ENCODE measurements at regions not wholly inside any gene's neighbourhood (a gene's known extent, or its start where the extent isn't known, plus 50 kb on each side); places are given as distances from the start of the nearest gene placed in this dataset.
"Not testable (repeated sequence)": the region's sequence is repeated elsewhere in the genome, so short reads cannot be mapped to it uniquely, and the experiment has no call there.

- no peak for DNase-seq (ENCODE audit: low spot score)
Observed at GRCh38 chr3:177862962-177863491, 665.7 kb upstream of the TBL1XR1 start.

DNA sequence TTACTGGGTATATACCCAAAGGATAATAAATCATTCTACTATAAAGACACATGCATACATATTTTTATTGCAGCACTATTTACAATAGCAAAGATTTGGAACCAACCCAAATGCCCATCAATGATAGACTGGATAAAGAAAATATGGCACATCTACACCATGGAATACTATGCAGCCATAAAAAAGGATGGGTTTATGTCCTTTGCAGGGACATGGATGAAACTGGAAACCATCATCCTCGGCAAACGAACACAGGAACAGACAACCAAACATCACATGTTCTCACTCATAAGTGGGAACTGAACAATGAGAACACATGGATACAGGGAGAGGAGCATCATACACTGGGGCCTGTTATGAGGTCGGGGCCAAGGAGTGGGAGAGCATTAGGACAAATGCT is 665.0 kb upstream of the KCNMB2 start:
- not testable (repeated sequence) for DNase-seq (ENCODE audit: low spot score)

DNA sequence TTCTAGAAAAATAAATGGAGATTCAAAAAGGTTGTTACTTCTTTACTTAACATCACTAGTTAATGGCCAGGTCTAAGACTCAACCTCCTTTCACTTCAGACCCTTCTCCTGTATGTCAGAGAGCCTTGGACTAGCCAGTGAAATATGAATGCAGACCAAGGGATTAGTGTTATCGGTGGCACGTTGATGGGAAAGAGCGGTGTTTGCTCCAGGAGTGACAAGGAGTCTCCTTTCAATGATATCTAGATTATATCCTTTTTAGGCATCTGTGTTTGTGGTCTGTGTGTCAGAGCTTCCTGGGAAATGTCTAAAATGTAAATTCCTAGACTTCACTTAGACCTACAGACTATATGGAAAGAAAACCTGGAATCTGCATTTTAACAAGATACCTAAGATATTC is 658.0 kb upstream of the KCNMB2 start:
- no peak for DNase-seq (ENCODE audit: low spot score)

GRCh38 chr3:177878957-177879356 is 657.3 kb upstream of the KCNMB2 start:
- DNase-seq (ENCODE audit: low spot score): no peak

GRCh38 chr3:177881351-177881750 is 654.9 kb upstream of the KCNMB2 start:
- no peak for DNase-seq (ENCODE audit: low spot score)

DNA sequence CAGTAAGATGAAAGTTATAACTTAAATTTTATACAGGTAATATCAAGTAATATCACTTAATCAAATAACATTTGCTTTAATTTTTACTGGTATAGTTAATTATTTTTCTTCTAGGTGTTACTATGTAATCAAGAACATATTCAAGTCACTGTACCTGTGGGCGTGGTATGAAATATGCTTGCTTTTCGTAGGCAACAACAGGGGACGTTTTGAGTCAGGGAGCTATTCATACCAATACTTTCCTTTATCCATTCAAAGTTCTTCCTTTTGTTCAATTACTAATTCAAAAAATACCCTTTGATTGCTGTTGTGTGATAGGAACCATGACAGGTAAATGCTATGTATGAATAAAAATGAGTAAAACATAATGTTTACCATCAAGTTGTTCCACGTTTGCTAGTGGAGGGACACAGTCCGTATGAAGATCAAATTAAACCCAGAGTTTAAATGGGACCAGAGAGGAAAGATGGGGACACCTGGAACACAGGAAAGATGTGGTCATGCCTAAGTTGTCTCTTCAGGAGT is 654.0 kb upstream of the KCNMB2 start:
- DNase-seq (ENCODE audit: low spot score): no peak

DNA sequence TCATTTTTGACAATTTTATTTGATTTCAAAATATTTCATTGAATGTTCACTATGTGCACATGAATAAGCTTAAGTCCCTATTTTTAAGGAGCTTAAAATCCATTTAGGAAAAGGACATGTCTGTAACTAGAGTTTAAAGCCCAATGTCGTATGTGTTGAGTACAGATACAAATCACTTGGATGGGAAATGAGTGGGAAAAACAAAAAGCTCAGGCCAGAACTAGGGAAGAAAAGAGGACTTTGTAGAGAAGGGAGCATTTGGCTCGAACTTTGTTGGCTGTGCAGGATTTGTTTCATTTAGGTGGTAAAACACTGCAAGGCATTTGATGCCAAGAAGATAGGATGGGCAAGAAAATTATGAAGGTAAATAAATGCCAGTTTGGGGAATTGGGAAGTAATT is 653.1 kb upstream of the KCNMB2 start:
- no peak for DNase-seq (ENCODE audit: low spot score)

GRCh38 chr3:177883957-177884356 is 652.3 kb upstream of the KCNMB2 start:
- DNase-seq (ENCODE audit: low spot score): no peak

- DNase-seq (ENCODE audit: low spot score): no peak
Observed at GRCh38 chr3:177885063-177885462, 651.2 kb upstream of the KCNMB2 start.

GRCh38 chr3:177886501-177886900 is 649.7 kb upstream of the KCNMB2 start:
- DNase-seq (ENCODE audit: low spot score): no peak

DNA sequence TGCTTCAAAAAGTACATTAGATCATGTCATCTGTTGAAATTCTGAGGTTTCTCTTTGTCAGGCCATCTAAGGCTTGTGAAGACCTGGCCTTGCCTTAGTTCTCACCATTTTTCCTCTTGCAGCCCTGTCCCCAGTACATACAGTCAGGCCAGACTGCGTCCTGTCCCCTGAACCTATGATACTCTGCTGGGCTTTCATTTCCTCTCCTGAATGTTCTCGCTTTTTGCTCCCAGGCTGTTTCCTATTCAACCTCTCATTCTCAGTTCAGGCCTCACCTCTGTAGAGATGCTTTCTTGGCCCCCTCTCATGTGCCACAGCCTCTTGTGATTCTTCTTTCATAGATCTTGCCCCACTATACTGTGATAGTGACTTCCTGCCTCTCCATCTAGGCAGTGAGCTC is 648.8 kb upstream of the KCNMB2 start:
- DNase-seq (ENCODE audit: low spot score): no peak

- no peak for DNase-seq (ENCODE audit: low spot score)
Observed at GRCh38 chr3:177889161-177889560, 647.1 kb upstream of the KCNMB2 start.

GRCh38 chr3:177889652-177890358 is 646.4 kb upstream of the KCNMB2 start:
- DNase-seq (ENCODE audit: low spot score): no peak

- no peak for DNase-seq (ENCODE audit: low spot score)
Observed at GRCh38 chr3:177890359-177890683, 645.9 kb upstream of the KCNMB2 start.

- DNase-seq (ENCODE audit: low spot score): not testable (repeated sequence)
Observed at GRCh38 chr3:177891569-177891968, 644.7 kb upstream of the KCNMB2 start.

GRCh38 chr3:177893331-177893730 is 642.9 kb upstream of the KCNMB2 start:
- no peak for DNase-seq (ENCODE audit: low spot score)

DNA sequence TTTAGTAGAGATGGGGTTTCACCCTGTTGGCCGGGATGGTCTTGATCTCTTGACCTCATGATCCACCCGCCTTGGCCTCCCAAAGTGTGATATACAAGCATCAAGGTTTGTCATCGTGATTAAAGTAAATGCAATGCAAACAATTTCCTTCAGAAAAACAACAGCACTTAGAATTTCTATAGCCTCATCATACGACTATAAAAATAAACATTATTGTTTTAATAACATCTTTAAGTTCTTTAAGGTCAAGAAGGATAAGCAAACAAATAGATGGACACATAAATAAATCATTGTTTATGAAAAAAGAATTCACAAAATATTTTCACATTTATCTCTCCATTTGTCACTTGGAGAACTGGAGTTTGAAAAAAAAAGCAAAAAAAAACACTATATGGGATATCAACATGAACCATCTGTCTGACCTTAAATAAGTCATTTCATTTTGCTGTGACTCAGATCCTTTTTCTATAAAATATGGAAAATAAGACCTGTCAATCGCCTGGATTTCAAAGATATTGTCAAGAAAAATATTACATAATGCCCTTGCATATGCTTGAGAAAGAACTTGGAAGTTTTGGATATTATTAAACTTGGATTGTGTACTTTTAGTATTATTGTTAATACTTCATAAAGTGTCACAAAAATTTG is 642.0 kb upstream of the KCNMB2 start:
- no peak for DNase-seq (ENCODE audit: low spot score)

DNA sequence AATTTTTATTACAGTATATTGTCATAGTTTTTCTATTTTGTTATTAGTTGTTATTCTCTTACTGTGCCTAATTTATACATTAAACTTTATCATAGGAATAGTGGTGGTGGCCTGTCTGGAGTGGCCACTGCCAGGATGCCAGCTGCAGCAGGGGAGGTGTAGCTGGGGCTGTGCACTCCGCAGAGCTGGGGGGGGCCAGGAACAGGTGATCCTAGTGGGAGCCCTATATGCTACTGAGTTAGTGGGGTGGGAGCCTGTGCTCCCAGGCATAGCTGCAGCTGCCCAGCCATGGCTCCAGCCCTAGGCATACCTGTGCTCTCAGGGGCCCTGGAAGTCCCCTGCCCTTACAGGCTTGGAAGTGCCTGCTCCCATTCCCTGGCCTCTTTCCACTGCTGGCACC is 638.1 kb upstream of the KCNMB2 start:
- no peak for DNase-seq (ENCODE audit: low spot score)

GRCh38 chr3:177899275-177900067 is 636.8 kb upstream of the KCNMB2 start:
- DNase-seq (ENCODE audit: low spot score): no peak

- no peak for DNase-seq (ENCODE audit: low spot score)
Observed at GRCh38 chr3:177902876-177903275, 633.4 kb upstream of the KCNMB2 start.

DNA sequence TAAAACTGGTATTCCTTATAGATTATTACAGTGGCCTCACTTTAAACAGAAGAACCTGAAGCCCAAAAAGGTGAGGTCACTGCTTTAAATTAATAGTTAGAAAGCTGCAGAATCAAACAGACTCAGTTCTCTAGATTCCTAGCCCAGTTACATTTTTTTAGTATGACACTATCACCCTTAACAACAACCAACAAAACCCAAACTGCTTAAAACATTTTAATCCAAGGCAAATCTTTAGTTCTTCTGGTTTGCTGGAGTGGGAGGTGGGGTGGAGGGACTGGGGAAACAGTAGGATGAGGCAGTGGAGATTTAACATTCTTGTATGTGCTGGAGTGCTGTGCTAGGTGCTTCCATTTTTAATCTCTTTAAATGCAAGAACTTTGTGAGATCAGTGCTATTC is 631.6 kb upstream of the KCNMB2 start:
- no peak for DNase-seq (ENCODE audit: low spot score)

DNA sequence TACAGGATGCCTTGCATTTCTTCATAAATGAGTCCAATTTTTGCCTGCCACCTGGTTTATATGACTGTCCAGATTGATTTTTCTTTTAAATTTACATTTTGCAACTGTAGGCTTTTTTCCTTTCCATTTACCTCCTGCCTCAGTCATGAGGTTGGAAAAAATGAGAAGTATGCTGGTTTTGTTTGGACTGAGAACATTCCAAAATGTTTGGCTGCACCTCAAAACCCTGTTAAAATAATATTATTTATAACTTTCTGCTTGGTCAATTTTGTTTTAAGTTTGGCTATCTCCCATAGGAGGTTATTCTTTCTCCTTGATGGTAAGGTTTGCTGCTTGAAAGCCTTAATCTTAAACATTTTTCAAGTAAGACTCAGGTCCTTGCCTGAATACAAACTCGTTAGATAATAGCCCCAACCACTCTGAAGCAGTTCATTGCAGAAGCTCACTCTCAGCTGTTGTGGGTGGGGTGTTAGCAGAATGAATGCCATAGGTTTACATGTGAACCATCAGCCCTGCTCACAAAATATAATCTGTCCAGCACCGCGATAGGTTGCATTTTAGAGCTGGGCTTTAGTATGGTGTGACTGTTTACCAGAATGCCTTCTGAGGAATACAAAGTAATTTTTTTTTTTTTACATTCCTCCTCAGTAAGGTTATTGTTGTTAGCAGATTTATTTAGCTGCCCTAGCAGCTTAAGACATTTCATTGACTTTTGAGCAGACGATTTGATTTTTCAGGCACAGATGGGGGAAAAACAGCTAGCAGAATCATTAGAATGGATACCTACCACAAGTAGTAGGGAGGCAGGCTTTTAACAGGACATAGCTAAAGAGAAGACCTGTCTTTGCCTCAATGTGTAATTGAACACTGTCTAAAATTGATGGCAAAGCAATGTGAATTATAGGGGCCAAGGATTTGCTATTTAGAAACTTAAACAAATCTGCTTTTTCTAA is 630.8 kb upstream of the KCNMB2 start:
- DNase-seq (ENCODE audit: low spot score): no peak
